Keratinocyte (primary cell): ENCODE measurements at regions not wholly inside any gene's neighbourhood (a gene's known extent, or its start where the extent isn't known, plus 50 kb on each side); places are given as distances from the start of the nearest gene placed in this dataset.

Experiments used
- DNase-seq: peaks from one replicate; pipeline ENCODE4 v3.0.0-alpha.2; 2011; ENCODE audit warnings: low read depth, missing footprints, low spot score
- FAIRE-seq: peaks from 2 replicates; lab custom pipeline; 2011; peaks lifted over from hg19 to GRCh38; lab: Jason Lieb, UNC
- H2AFZ ChIP-seq: 2 replicates; pipeline ENCODE4 v1.6.0; 2012; ENCODE audit warnings: low read length, control low read depth, inconsistent platforms; ENCODE audit not compliant: control insufficient read depth
- H3K27ac ChIP-seq: 2 replicates; pipeline ENCODE4 v1.5.1; 2011; ENCODE audit warnings: low read length; ENCODE audit not compliant: control insufficient read depth, insufficient read depth
- H3K27me3 ChIP-seq: 3 replicates; pipeline ENCODE4 v1.6.0; 2011; ENCODE audit warnings: low read length; ENCODE audit not compliant: control insufficient read depth, insufficient read depth; ENCODE audit errors: extremely low read depth
- H3K36me3 ChIP-seq, 2 experiments: 2 replicates in 1 of 2; 3 replicates in 1 of 2; pipeline ENCODE4 v1.5.1; 2011; ENCODE audit warnings: low read length in 2 of 2, mild to moderate bottlenecking in 1 of 2; ENCODE audit not compliant: control insufficient read depth in 2 of 2, insufficient read depth in 2 of 2; ENCODE audit errors: extremely low read depth in 1 of 2
- H3K4me1 ChIP-seq: 3 replicates; pipeline ENCODE4 v1.5.1; 2011; ENCODE audit warnings: low read length; ENCODE audit not compliant: control insufficient read depth, insufficient read depth; ENCODE audit errors: extremely low read depth
- H3K4me2 ChIP-seq: 3 replicates; pipeline ENCODE4 v1.6.0; 2011; ENCODE audit warnings: low read depth, low read length; ENCODE audit not compliant: control insufficient read depth, insufficient read depth; ENCODE audit errors: extremely low read depth
- H3K4me3 ChIP-seq, 3 experiments: fragments of 200-600 bp in 1 of 3; sonication (generic) in 1 of 3; 2 replicates in 2 of 3; 3 replicates in 1 of 3; pipeline ENCODE4 v1.5.1; 2011 to 2016; ENCODE audit warnings: low read length in 3 of 3, mild to moderate bottlenecking in 3 of 3, control low read depth in 2 of 3, inconsistent platforms in 1 of 3, low read depth in 1 of 3, mixed read lengths in 1 of 3, mixed run types in 1 of 3, moderate library complexity in 1 of 3; ENCODE audit not compliant: control insufficient read depth in 2 of 3, insufficient read depth in 2 of 3; ENCODE audit errors: extremely low read depth in 1 of 3
- H3K79me2 ChIP-seq: 2 replicates; pipeline ENCODE4 v1.6.0; 2012; ENCODE audit warnings: low read length; ENCODE audit not compliant: control insufficient read depth, insufficient read depth
- H3K9ac ChIP-seq: 3 replicates; pipeline ENCODE4 v1.6.0; 2011; ENCODE audit warnings: low read length; ENCODE audit not compliant: control insufficient read depth, insufficient read depth; ENCODE audit errors: extremely low read depth
- H3K9me1 ChIP-seq: 3 replicates; pipeline ENCODE4 v1.6.0; 2011; ENCODE audit warnings: low read length; ENCODE audit not compliant: control insufficient read depth, insufficient read depth; ENCODE audit errors: extremely low read depth
- H3K9me3 ChIP-seq: 2 replicates; pipeline ENCODE4 v1.5.1; 2012; ENCODE audit warnings: low read depth, low read length; ENCODE audit not compliant: control insufficient read depth
- H4K20me1 ChIP-seq: 3 replicates; pipeline ENCODE4 v1.6.0; 2011; ENCODE audit warnings: low read length; ENCODE audit not compliant: control insufficient read depth, insufficient read depth; ENCODE audit errors: extremely low read depth
- EZH2 ChIP-seq: IDR thresholded peaks from one replicate; pipeline ENCODE4 v1.6.1; 2012; ENCODE audit warnings: inconsistent platforms, mild to moderate bottlenecking, low read length, moderate library complexity
- dilution Hi-C: fragments of 300-500 bp; cut with MboI; formaldehyde crosslinking; loops from one replicate; pipeline ENCODE4 v1.7.0; 2020; ENCODE audit warnings: low sequenced_read_pairs; ENCODE audit not compliant: extremely low pct_ligation_motif_present
- TF ChIP-seq, protein P1 (sequence below), 3 experiments: IDR thresholded peaks in 1 of 3; conservative IDR thresholded peaks in 1 of 3; optimal IDR thresholded peaks in 1 of 3; 2 replicates in 2 of 3; 3 replicates in 1 of 3; pipeline versions ENCODE3 to v1.5.1; 2011; ENCODE audit warnings: low read length in 3 of 3, mild to moderate bottlenecking in 3 of 3, moderate library complexity in 2 of 3, control low read depth in 1 of 3, inconsistent platforms in 1 of 3; ENCODE audit not compliant: insufficient read depth in 2 of 3; ENCODE audit errors: extremely low read depth in 1 of 3

- no peaks in the 10 kb centered on the region for H4K20me1 ChIP-seq
- no peaks in the 10 kb centered on the region for H3K27me3 ChIP-seq
- no peak overlapping the region for H2AFZ ChIP-seq
- TF ChIP-seq EZH2, result no peak
- TF ChIP-seq, protein P1, sequence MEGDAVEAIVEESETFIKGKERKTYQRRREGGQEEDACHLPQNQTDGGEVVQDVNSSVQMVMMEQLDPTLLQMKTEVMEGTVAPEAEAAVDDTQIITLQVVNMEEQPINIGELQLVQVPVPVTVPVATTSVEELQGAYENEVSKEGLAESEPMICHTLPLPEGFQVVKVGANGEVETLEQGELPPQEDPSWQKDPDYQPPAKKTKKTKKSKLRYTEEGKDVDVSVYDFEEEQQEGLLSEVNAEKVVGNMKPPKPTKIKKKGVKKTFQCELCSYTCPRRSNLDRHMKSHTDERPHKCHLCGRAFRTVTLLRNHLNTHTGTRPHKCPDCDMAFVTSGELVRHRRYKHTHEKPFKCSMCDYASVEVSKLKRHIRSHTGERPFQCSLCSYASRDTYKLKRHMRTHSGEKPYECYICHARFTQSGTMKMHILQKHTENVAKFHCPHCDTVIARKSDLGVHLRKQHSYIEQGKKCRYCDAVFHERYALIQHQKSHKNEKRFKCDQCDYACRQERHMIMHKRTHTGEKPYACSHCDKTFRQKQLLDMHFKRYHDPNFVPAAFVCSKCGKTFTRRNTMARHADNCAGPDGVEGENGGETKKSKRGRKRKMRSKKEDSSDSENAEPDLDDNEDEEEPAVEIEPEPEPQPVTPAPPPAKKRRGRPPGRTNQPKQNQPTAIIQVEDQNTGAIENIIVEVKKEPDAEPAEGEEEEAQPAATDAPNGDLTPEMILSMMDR (optimal IDR thresholded peaks at IDR 0.05 in 1 of 3, IDR thresholded peaks at IDR 0.05 in 1 of 3, conservative IDR thresholded peaks at IDR 0.05 in 1 of 3; ENCODE audit: extremely low read depth in 1 of 3, insufficient read depth in 2 of 3, low read length in 3 of 3), result no peak
- no peaks in the 10 kb centered on the region for H3K79me2 ChIP-seq
- H3K9ac ChIP-seq, result no peak overlapping the region
- H3K36me3 ChIP-seq, result no peaks in the 10 kb centered on the region
- no peak for FAIRE-seq
- no peak overlapping the region for H3K4me3 ChIP-seq
- dilution Hi-C loops, result no loop called here
- no peak for DNase-seq
- no peak overlapping the region for H3K4me2 ChIP-seq
- H3K27ac ChIP-seq, result no peak overlapping the region
- H3K9me3 ChIP-seq, result peaks cover 3% of the 10 kb centered on the region
- H3K4me1 ChIP-seq, result no peaks in the 10 kb centered on the region
- H3K9me1 ChIP-seq, result no peaks in the 10 kb centered on the region
Measured at GRCh38 chrX:126064901-126065541, 101.1 kb downstream of the DCAF12L2 start.

- Histone ChIP-seq H3K27me3 (no peaks in the 10 kb centered on the region), H3K9me3 (peaks cover 3% of the 10 kb centered on the region), H3K4me1 (no peaks in the 10 kb centered on the region), H3K9ac (no peak overlapping the region), H3K36me3 (no peaks in the 10 kb centered on the region), H2AFZ (no peak overlapping the region), H3K27ac (no peak overlapping the region), H3K4me3 (no peak overlapping the region), H3K9me1 (no peaks in the 10 kb centered on the region), H3K79me2 (no peaks in the 10 kb centered on the region), H4K20me1 (no peaks in the 10 kb centered on the region), H3K4me2 (no peak overlapping the region)
- FAIRE-seq (no peak), DNase-seq (no peak)
- dilution Hi-C loops, result no loop called here
- no peak for TF ChIP-seq EZH2
- TF ChIP-seq, protein P1 (optimal IDR thresholded peaks at IDR 0.05 in 1 of 3, IDR thresholded peaks at IDR 0.05 in 1 of 3, conservative IDR thresholded peaks at IDR 0.05 in 1 of 3; ENCODE audit: extremely low read depth in 1 of 3, insufficient read depth in 2 of 3, low read length in 3 of 3), result no peak
Measured at GRCh38 chrX:126065901-126066660, 100.0 kb downstream of the DCAF12L2 start.
